ENCODE measurements at regions not wholly inside any gene's neighbourhood (a gene's known extent, or its start where the extent isn't known, plus 50 kb on each side); places are given as distances from the start of the nearest gene placed in this dataset.

- TF ChIP-seq POLR2A (IDR thresholded peaks at IDR 0.05) (no peak), CTCF (IDR thresholded peaks at IDR 0.05) (no peak)
Observed at GRCh38 chr10:14453593-14453992, 122.9 kb upstream of the FRMD4A start.

All from lower leg skin (tissue), 3 donors.